Brain microvascular endothelial cell (primary cell): ENCODE measurements at regions not wholly inside any gene's neighbourhood (a gene's known extent, or its start where the extent isn't known, plus 50 kb on each side); places are given as distances from the start of the nearest gene placed in this dataset.
A peak's percentile ranks its signal among the peaks of the same experiment; 100 is the strongest.
"Not testable (repeated sequence)": the region's sequence is repeated elsewhere in the genome, so short reads cannot be mapped to it uniquely, and the experiment has no call there.

Source experiments
- DNase-seq: peaks from one replicate; pipeline ENCODE4 v3.0.0-alpha.2; 2020
- H3K27ac ChIP-seq: fragments of 250-450 bp; sonication (Bioruptor Pico); 2 replicates; pipeline ENCODE4 v1.5.1; 2020; ENCODE audit warnings: mild to moderate bottlenecking, moderate library complexity
- H3K27me3 ChIP-seq: fragments of 250-450 bp; sonication (Bioruptor Pico); replicated peaks from 2 replicates; pipeline ENCODE4 v1.5.1; 2020; ENCODE audit warnings: mild to moderate bottlenecking
- H3K36me3 ChIP-seq: fragments of 250-450 bp; sonication (Bioruptor Pico); replicated peaks from 2 replicates; pipeline ENCODE4 v1.5.1; 2020; ENCODE audit warnings: mild to moderate bottlenecking
- H3K4me3 ChIP-seq: 2 replicates; pipeline ENCODE4 v1.5.1; 2011; ENCODE audit warnings: low read depth, mild to moderate bottlenecking, control low read depth, low read length, moderate library complexity
- CTCF ChIP-seq: IDR thresholded peaks from 2 replicates; pipeline ENCODE4 v1.5.1; 2011; ENCODE audit warnings: low read depth, mild to moderate bottlenecking, moderate library complexity, low read length, control low read depth, inconsistent platforms; ENCODE audit errors: missing control alignments
- in situ Hi-C: cut with HindIII; loops from 2 replicates; pipeline ENCODE4 v1.10.0; 2017; ENCODE audit warnings: low sequenced_read_pairs, low pct_ligation_motif_present

DNA sequence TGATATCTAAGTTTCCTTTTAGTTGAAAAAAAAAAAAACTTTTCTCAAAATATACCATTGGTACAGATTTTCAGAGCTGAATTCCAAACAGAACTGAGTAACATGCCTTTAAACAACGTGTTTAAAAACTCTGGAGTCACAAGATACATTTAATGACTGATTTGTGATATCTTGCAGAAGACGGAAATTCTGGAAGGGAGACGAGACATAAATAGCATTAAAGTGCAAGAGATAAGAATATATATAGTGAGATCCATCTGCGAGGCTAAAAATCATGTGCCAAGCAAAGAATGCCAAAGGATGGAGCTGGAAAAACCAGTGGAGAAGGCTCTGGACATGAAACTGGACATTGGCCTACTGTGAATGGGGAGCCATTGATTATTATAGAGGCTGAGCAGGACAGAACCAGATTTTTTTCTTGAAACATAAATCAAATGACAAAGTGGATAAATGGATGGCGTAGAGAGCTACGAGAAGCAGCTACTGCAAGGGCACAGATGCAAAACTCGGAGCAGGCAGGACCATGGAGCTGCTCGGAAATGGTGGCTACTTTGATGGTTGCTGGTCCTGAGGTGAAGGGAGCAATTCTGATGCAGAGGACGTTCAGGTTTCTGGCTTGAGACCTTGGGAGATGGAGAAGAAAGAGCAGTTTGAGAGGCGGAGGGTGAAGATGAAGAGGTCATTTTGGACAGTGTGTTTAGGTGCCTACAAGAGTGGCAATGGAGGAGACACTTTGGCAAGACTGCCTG, 88.8 kb downstream of the CPN2 start:
- no peak for TF ChIP-seq CTCF
- no peak overlapping the region for H3K4me3 ChIP-seq
- H3K27ac ChIP-seq: no peak overlapping the region
- in situ Hi-C loops: no loop called here
- H3K27me3 ChIP-seq: peaks cover 3% of the 10 kb centered on the region
- no peaks in the 10 kb centered on the region for H3K36me3 ChIP-seq
- no peak for DNase-seq

DNA sequence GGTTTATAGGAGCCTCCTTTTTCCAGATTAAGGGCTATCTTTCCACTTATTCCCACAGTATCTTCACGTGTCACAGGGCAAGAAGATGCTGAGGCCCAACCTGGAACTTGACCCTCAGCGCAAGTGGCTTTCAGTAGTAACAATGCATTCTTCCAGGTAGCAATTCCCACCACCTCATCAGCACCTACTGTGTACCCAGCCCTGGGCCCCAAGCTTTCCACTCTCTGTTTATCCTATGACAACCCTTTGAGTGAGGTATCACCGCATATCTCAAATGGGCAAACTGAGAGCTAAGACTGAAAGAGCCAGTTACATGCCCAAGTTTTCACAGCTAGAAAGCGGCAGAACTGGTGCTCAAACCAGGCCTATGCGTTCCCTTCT, 88.2 kb downstream of the CPN2 start:
- Histone ChIP-seq H3K27ac (no peak overlapping the region), H3K4me3 (no peak overlapping the region), H3K36me3 (no peaks in the 10 kb centered on the region), H3K27me3 (peaks cover 3% of the 10 kb centered on the region)
- in situ Hi-C loops: no loop called here
- DNase-seq: no peak
- no peak for TF ChIP-seq CTCF

DNA sequence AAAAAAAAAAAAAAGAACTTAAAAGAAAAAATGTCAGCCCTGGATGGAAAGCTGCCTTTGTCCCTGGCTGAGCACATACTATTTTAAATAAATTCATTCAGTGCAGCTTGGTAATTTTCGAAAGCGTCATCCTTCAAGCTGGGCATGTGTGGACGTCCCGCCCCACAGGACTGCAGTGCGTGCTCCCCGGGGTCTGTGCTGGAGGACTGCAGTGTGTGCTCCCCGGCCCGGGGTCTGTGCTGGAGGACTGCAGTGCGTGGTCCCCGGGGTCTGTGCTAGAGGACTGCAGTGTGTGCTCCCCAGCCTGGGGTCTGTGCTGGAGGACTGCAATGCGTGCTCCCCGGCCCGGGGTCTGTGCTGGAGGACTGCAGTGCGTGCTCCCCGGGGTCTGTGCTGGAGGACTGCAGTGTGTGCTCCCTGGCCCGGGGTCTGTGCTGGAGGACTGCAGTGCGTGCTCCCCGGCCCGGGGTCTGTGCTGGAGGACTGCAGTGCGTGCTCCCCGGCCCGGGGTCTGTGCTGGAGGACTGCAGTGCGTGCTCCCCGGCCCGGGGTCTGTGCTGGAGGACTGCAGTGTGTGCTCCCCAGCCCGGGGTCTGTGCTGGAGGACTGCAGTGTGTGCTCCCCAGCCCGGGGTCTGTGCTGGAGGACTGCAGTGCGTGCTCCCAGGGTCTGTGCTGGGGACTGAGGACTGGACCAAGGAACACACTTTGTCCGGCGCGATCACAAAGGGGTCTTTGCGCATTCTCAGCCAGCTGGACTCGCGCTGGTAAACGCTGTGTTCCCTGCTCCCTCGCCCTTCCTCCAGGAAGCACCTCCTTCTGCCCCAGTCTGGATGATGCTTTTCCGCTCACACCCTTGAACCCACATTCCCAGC, 86.3 kb downstream of the CPN2 start:
- H3K36me3 ChIP-seq, DNase-seq, H3K27me3 ChIP-seq, in situ Hi-C loops, H3K4me3 ChIP-seq: not testable (repeated sequence)
- peak overlapping the region; percentile 53 for H3K27ac ChIP-seq

- H3K27ac ChIP-seq: peak overlapping the region; percentile 53
- peaks cover 3% of the 10 kb centered on the region for H3K27me3 ChIP-seq
- in situ Hi-C loops: no loop called here
- no peaks in the 10 kb centered on the region for H3K36me3 ChIP-seq
- H3K4me3 ChIP-seq: no peak overlapping the region
- no peak for TF ChIP-seq CTCF
- DNase-seq: peak; percentile 86
Observed at GRCh38 chr3:194265505-194265892, 85.6 kb downstream of the CPN2 start.

DNA sequence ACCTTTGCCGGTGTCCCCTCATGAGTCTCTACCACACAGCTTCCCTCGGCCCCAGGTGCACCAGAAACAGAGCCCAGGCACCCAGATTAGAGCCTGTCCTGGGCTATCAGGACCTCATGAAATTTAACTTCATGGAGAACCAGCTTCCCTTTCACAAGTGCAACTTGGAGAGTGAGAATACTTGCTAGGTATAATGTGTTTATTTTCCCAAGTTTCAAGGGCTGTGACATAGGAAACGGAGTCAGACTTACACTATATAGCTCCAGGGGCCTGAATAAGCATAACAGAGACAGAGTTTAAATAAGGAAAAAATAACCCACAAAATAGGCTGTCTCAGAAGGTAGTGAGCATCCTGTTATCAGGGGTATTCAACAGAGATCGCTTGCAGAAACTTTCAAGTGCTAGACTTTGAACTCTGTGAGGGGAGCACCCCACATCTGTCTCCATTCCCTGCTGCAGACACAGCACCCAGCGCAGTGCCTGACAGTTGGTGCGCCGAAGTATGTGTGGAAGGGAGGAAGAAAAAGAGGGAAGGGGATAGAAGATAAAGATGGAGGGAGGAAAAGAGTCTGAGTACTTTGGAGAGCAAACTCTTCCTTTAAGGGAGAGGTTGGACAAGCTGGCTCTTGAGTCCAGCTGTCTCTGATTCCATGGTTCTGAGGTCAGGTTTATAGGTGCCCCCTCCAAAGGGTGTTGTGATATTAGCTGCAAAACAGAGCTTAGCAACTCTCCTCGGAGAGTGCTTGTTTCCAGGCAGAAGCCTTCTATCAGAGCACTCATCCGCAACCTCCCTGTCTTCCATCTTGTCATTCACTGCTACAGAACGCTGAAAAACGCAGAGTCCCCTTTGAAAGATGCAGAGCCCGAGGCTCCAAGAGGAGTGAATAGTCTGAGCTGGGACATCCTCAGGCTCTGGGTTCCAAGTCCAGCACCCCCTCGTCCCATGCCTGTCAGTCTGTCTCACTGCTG, 84.8 kb downstream of the CPN2 start:
- peak overlapping the region; percentile 53 for H3K27ac ChIP-seq
- DNase-seq: no peak
- in situ Hi-C loops: no loop called here
- no peak for TF ChIP-seq CTCF
- peaks cover 3% of the 10 kb centered on the region for H3K27me3 ChIP-seq
- no peaks in the 10 kb centered on the region for H3K36me3 ChIP-seq
- no peak overlapping the region for H3K4me3 ChIP-seq
